ENCODE measurements at regions not wholly inside any gene's neighbourhood (a gene's known extent, or its start where the extent isn't known, plus 50 kb on each side); places are given as distances from the start of the nearest gene placed in this dataset.

GRCh38 chr21:17987382-17988101 is 168.4 kb upstream of the C21orf91 start:
- no peak overlapping the region for H3K9ac ChIP-seq (ENCODE audit: insufficient read depth in 1 of 2, low read length in 2 of 2)
- no peaks in the 10 kb centered on the region for H3K4me1 ChIP-seq (ENCODE audit: control insufficient read depth in 5 of 5, insufficient read depth in 5 of 5, low read length in 5 of 5)
- no peaks in the 10 kb centered on the region for H3K27me3 ChIP-seq (ENCODE audit: control insufficient read depth in 3 of 3, insufficient read depth in 3 of 3, low read length in 2 of 3)
- no peak overlapping the region for H3K27ac ChIP-seq (ENCODE audit: low read depth in 1 of 2, low read length in 1 of 2)
- no peak for TF ChIP-seq CTCF (IDR thresholded peaks at IDR 0.05; ENCODE audit: control extremely low read depth, extremely low read depth)
- no peaks in the 10 kb centered on the region for H3K36me3 ChIP-seq (ENCODE audit: control insufficient read depth in 4 of 4, insufficient read depth in 4 of 4, low read length in 4 of 4)
- H3K4me3 ChIP-seq, result no peak overlapping the region
- ATAC-seq (ENCODE audit: insufficient read depth, low FRiP score), result no peak
- no peak for DNase-seq
- no peaks in the 10 kb centered on the region for H3K9me3 ChIP-seq (ENCODE audit: control insufficient read depth in 4 of 4, insufficient read depth in 3 of 4, low read length in 3 of 4)

- H3K4me3 ChIP-seq, result no peak overlapping the region
- H3K4me1 ChIP-seq (ENCODE audit: control insufficient read depth in 5 of 5, insufficient read depth in 5 of 5, low read length in 5 of 5), result peaks cover 0 to 7% (median 0%) of the 10 kb centered on the region in 5 donors
- DNase-seq (peak in 1 of 3 donors; percentile 22), ATAC-seq (ENCODE audit: insufficient read depth, low FRiP score) (no peak)
- 68 to 75% methylated on average over 4 of the region's 4 CpGs for WGBS, 2 donors
- H3K27me3 ChIP-seq (ENCODE audit: control insufficient read depth in 3 of 3, insufficient read depth in 3 of 3, low read length in 2 of 3), result no peaks in the 10 kb centered on the region
- H3K36me3 ChIP-seq (ENCODE audit: control insufficient read depth in 4 of 4, insufficient read depth in 4 of 4, low read length in 4 of 4), result no peaks in the 10 kb centered on the region
- H3K9me3 ChIP-seq (ENCODE audit: control insufficient read depth in 4 of 4, insufficient read depth in 3 of 4, low read length in 3 of 4), result no peaks in the 10 kb centered on the region
- no peak for TF ChIP-seq CTCF (IDR thresholded peaks at IDR 0.05; ENCODE audit: control extremely low read depth, extremely low read depth)
- H3K27ac ChIP-seq (ENCODE audit: low read depth in 1 of 2, low read length in 1 of 2), result no peak overlapping the region
- no peak overlapping the region for H3K9ac ChIP-seq (ENCODE audit: insufficient read depth in 1 of 2, low read length in 2 of 2)
These were observed 162.0 kb upstream of the C21orf91 start for GRCh38 chr21:17981060-17981740.

- H3K4me3 ChIP-seq, result no peak overlapping the region
These were observed 160.6 kb upstream of the C21orf91 start for GRCh38 chr21:17979763-17980162.

More at GRCh38 chr21:17979763-17980162, 160.6 kb upstream of the C21orf91 start:
- Histone ChIP-seq H3K27me3 (ENCODE audit: control insufficient read depth in 3 of 3, insufficient read depth in 3 of 3, low read length in 2 of 3) (no peaks in the 10 kb centered on the region), H3K36me3 (ENCODE audit: control insufficient read depth in 4 of 4, insufficient read depth in 4 of 4, low read length in 4 of 4) (no peaks in the 10 kb centered on the region), H3K9me3 (ENCODE audit: control insufficient read depth in 4 of 4, insufficient read depth in 3 of 4, low read length in 3 of 4) (peaks cover 0 to 2% (median 0%) of the 10 kb centered on the region in 4 donors), H3K27ac (ENCODE audit: low read depth in 1 of 2, low read length in 1 of 2) (no peak overlapping the region), H3K9ac (ENCODE audit: insufficient read depth in 1 of 2, low read length in 2 of 2) (no peak overlapping the region), H3K4me1 (ENCODE audit: control insufficient read depth in 5 of 5, insufficient read depth in 5 of 5, low read length in 5 of 5) (peaks cover 0 to 7% (median 0%) of the 10 kb centered on the region in 5 donors)
- no peak for DNase-seq
- no peak for ATAC-seq (ENCODE audit: insufficient read depth, low FRiP score)
- 80 to 88% methylated on average over 1 of the region's 1 CpG for WGBS, 2 donors
- no peak for TF ChIP-seq CTCF (IDR thresholded peaks at IDR 0.05; ENCODE audit: control extremely low read depth, extremely low read depth)
